GM12878 (cell line): ENCODE measurements at regions not wholly inside any gene's neighbourhood (a gene's known extent, or its start where the extent isn't known, plus 50 kb on each side); places are given as distances from the start of the nearest gene placed in this dataset.
A peak's percentile ranks its signal among the peaks of the same experiment; 100 is the strongest.

Experiments used
- ATAC-seq: fragments of 200-7000 bp; cut with Tn5 transposase; 3 replicates; pipeline ENCODE4 v1.9.1; 2020; ENCODE audit warnings: mild to moderate bottlenecking, moderate library complexity
- BruUV-seq: library from RNA; stranded (reverse); fragments of 400-500 nt; replicated peaks from 2 replicates; lab custom pipeline; 2021; lab: Mats Ljungman, UMichigan
- CTCF ChIA-PET: fragments of 300-600 bp; sonication (Branson Sonifier 250); formaldehyde crosslinking; extraction: SDS; loops from one replicate; lab custom pipeline; 2021; ENCODE audit warnings: inconsistent platforms; lab: Yijun Ruan, JAX
- POLR2A ChIA-PET: fragments of 350-600 bp; formaldehyde crosslinking; extraction: SDS; loops from one replicate; lab custom pipeline; 2021; ENCODE audit warnings: inconsistent platforms; lab: Charles Lee
- RAD21 ChIA-PET: fragments of 300-600 bp; sonication (Branson Sonifier 250); formaldehyde crosslinking; loops from one replicate; lab custom pipeline; 2023; ENCODE audit warnings: antibody characterized with exemption; ENCODE audit not compliant: unreplicated experiment; lab: Charles Lee
- SMC1A ChIA-PET: fragments of 300-600 bp; sonication (Branson Sonifier 250); formaldehyde crosslinking; loops from one replicate; lab custom pipeline; 2023; ENCODE audit not compliant: unreplicated experiment, uncharacterized antibody; lab: Charles Lee
- DNase-seq: peaks from one replicate; pipeline ENCODE4 v3.0.0-alpha.2; 2011; ENCODE audit warnings: low read depth, low spot score
- FAIRE-seq: peaks from 3 replicates; lab custom pipeline; 2011; peaks lifted over from hg19 to GRCh38; lab: Jason Lieb, UNC
- H2AFZ ChIP-seq: 2 replicates; pipeline ENCODE4 v1.6.0; 2011; ENCODE audit warnings: low read depth, low read length, control low read depth; ENCODE audit not compliant: control insufficient read depth
- H3K27ac ChIP-seq: 2 replicates; pipeline ENCODE4 v1.5.1; 2011; ENCODE audit warnings: control low read depth; ENCODE audit not compliant: control insufficient read depth, insufficient read depth
- H3K27me3 ChIP-seq, 2 experiments: replicated peaks in 1 of 2; 2 replicates each; pipeline versions ENCODE4 v1.6.0 to v1.6.1; 2011; ENCODE audit warnings: low read length in 1 of 2; ENCODE audit not compliant: control insufficient read depth in 2 of 2, insufficient read depth in 2 of 2
- H3K36me3 ChIP-seq, 2 experiments: 2 replicates each; pipeline ENCODE4 v1.5.1; 2011; ENCODE audit warnings: low read length in 1 of 2; ENCODE audit not compliant: control insufficient read depth in 2 of 2, insufficient read depth in 2 of 2
- H3K4me1 ChIP-seq: 2 replicates; pipeline ENCODE4 v1.6.1; 2011; ENCODE audit warnings: mild to moderate bottlenecking, low read length, moderate library complexity, mixed read lengths; ENCODE audit not compliant: control insufficient read depth, insufficient read depth
- H3K4me2 ChIP-seq: 2 replicates; pipeline ENCODE4 v1.6.0; 2011; ENCODE audit warnings: control low read depth; ENCODE audit not compliant: control insufficient read depth, insufficient read depth
- H3K4me3 ChIP-seq: fragments of 200-600 bp; sonication (generic); 2 replicates; pipeline ENCODE4 v1.5.1; 2016
- H3K79me2 ChIP-seq: 2 replicates; pipeline ENCODE4 v1.6.0; 2011; ENCODE audit warnings: low read length; ENCODE audit not compliant: control insufficient read depth, insufficient read depth
- H3K9ac ChIP-seq: 2 replicates; pipeline ENCODE4 v1.8.0; 2011; ENCODE audit warnings: low read length, control low read depth, mixed read lengths; ENCODE audit not compliant: control insufficient read depth, insufficient read depth
- H3K9me3 ChIP-seq: replicated peaks from 3 replicates; pipeline ENCODE4 v1.5.1; 2011; ENCODE audit warnings: mild to moderate bottlenecking, low read length; ENCODE audit not compliant: control insufficient read depth, insufficient read depth
- H4K20me1 ChIP-seq: 2 replicates; pipeline ENCODE4 v1.6.0; 2011; ENCODE audit not compliant: control insufficient read depth, insufficient read depth
- ATF7 ChIP-seq: fragments of 450-650 bp; IDR thresholded peaks from 2 replicates; pipeline ENCODE4 v1.6.1; 2016; ENCODE audit warnings: low read depth, mild to moderate bottlenecking
- BHLHE40 ChIP-seq, 2 experiments: fragments of 450-650 bp in 1 of 2; IDR thresholded peaks; 2 replicates each; pipeline ENCODE4 v1.6.1; 2011 to 2017; ENCODE audit warnings: low read depth in 2 of 2, borderline replicate concordance in 1 of 2, improper control_type of control experiment in 1 of 2, low read length in 1 of 2, mild to moderate bottlenecking in 1 of 2
- BMI1 ChIP-seq: fragments of 450-650 bp; IDR thresholded peaks from 2 replicates; pipeline ENCODE4 v1.6.1; 2016; ENCODE audit warnings: mild to moderate bottlenecking, moderate library complexity, borderline replicate concordance
- CHD2 ChIP-seq: IDR thresholded peaks from 2 replicates; pipeline ENCODE4 v1.6.1; 2011; ENCODE audit warnings: low read depth, low read length, improper control_type of control experiment, borderline replicate concordance
- EED ChIP-seq: sonication (generic); IDR thresholded peaks from 2 replicates; pipeline ENCODE4 v1.6.1; 2016; ENCODE audit warnings: antibody characterized with exemption, low read depth
- ETV6 ChIP-seq, 2 experiments: fragments of 450-650 bp in 1 of 2; IDR thresholded peaks in 1 of 2; conservative IDR thresholded peaks in 1 of 2; 2 replicates each; pipeline ENCODE4 v1.6.1; 2014; ENCODE audit warnings: antibody characterized with exemption in 1 of 2, borderline replicate concordance in 1 of 2, low read depth in 1 of 2, mild to moderate bottlenecking in 1 of 2, moderate library complexity in 1 of 2
- KLF5 ChIP-seq: fragments of 450-650 bp; IDR thresholded peaks from 2 replicates; pipeline ENCODE4 v1.6.1; 2014; ENCODE audit warnings: mild to moderate bottlenecking; ENCODE audit not compliant: partially characterized antibody
- NR2C1 ChIP-seq: fragments of 450-650 bp; IDR thresholded peaks from 2 replicates; pipeline ENCODE4 v1.6.1; 2017; ENCODE audit warnings: antibody characterized with exemption, mild to moderate bottlenecking, moderate library complexity
- POU2F2 ChIP-seq: IDR thresholded peaks from 3 replicates; pipeline ENCODE4 v1.6.1; 2011; ENCODE audit warnings: low read depth, mild to moderate bottlenecking, low read length, borderline replicate concordance
- RUNX3 ChIP-seq: IDR thresholded peaks from 2 replicates; pipeline ENCODE4 v1.6.1; 2012; ENCODE audit warnings: low read length, inconsistent platforms
- SMAD1 ChIP-seq: fragments of 450-650 bp; IDR thresholded peaks from 2 replicates; pipeline ENCODE4 v1.6.1; 2018; ENCODE audit warnings: mild to moderate bottlenecking, low read depth; ENCODE audit not compliant: partially characterized antibody
- SPI1 ChIP-seq: IDR thresholded peaks from 2 replicates; pipeline ENCODE4 v1.6.1; 2011; ENCODE audit warnings: low read depth, mild to moderate bottlenecking, low read length, moderate library complexity, borderline replicate concordance; ENCODE audit not compliant: insufficient read depth
- SREBF2 ChIP-seq: IDR thresholded peaks from 2 replicates; pipeline ENCODE4 v1.6.1; 2012; ENCODE audit warnings: mild to moderate bottlenecking, low read length
- SUZ12 ChIP-seq: fragments of 200-600 bp; sonication (generic); IDR thresholded peaks from one replicate; pipeline ENCODE4 v1.6.1; 2018; ENCODE audit warnings: antibody characterized with exemption, mild to moderate bottlenecking; ENCODE audit not compliant: unreplicated experiment
- WGBS: methylation state at CpG from one replicate; pipeline ENCODE4 v1.1.6; 2016; ENCODE audit warnings: low lambda C conversion rate; ENCODE audit not compliant: insufficient replicate concordance, insufficient coverage; ENCODE audit errors: missing lambda C conversion rate; 5-methylcytosine and 5-hydroxymethylcytosine counted together
- in situ Hi-C: fragments of 300-500 bp; cut with MboI; formaldehyde crosslinking; loops from 9 replicates; pipeline ENCODE4 v1.14.3; 2018; ENCODE audit warnings: mixed read lengths
- intact Hi-C: fragments of 100-400 bp; cut with micrococcal nuclease; formaldehyde crosslinking; loops from one replicate; pipeline ENCODE4 v1.14.2; 2022; ENCODE audit not compliant: unreplicated experiment
- TF ChIP-seq, protein P1 (sequence below): IDR thresholded peaks from 2 replicates; pipeline ENCODE4 v1.6.1; 2012; ENCODE audit warnings: low read depth, low read length, improper control_type of control experiment
- TF ChIP-seq, protein P2 (sequence below): IDR thresholded peaks from 2 replicates; pipeline ENCODE4 v1.6.1; 2011; ENCODE audit warnings: low read depth, low read length, improper control_type of control experiment, borderline replicate concordance
- TF ChIP-seq, protein P3 (sequence below): fragments of 450-650 bp; IDR thresholded peaks from 2 replicates; pipeline ENCODE4 v1.6.1; 2014; ENCODE audit warnings: mild to moderate bottlenecking
- TF ChIP-seq, protein P4 (sequence below): fragments of 450-650 bp; IDR thresholded peaks from 2 replicates; pipeline ENCODE4 v1.6.1; 2016; ENCODE audit warnings: mild to moderate bottlenecking

DNA sequence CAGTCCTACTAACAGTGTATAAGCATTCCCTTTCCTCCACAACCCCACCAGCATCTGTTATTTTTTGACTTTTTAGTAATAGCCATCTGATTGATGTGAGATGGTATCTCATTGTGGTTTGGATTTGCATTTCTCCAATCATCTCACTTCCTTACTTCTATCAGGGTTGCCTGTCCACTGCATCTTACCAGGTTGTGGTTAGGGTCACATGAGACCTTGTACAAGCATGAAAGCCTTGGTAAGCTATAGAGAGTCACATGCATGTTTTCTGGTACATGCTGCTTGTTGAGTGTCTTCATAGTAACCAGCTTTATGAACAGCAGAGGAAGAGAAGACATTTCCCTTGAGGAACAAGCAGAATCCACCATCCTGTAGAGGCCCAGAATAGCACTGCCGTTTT, 102.9 kb upstream of the PAX6 start:
- POLR2A ChIA-PET, result no interaction called here
- RAD21 ChIA-PET, result no interaction called here
- FAIRE-seq (no peak), DNase-seq (peak; percentile 34), ATAC-seq (peak; percentile 46; the same call in 1 of the 3 replicates)
- H3K9me3 ChIP-seq, result no peaks in the 10 kb centered on the region
- no TSS peak for BruUV-seq
- H3K4me2 ChIP-seq, result no peak overlapping the region
- TF ChIP-seq SPI1 (peak; percentile 52; the same call in 1 of the 2 replicates), SUZ12 (no peak), BHLHE40 (IDR thresholded peaks at IDR 0.05; ENCODE audit: borderline replicate concordance in 1 of 2, low read depth in 2 of 2, low read length in 1 of 2) (peak; percentile 21 to 46; a peak in 2 of 4 replicates), SMAD1 (no peak), SREBF2 (no peak), ETV6 (conservative IDR thresholded peaks at IDR 0.05 in 1 of 2, IDR thresholded peaks at IDR 0.05 in 1 of 2; ENCODE audit: borderline replicate concordance in 1 of 2, low read depth in 1 of 2) (no peak), EED (no peak), NR2C1 (no peak), KLF5 (no peak), CHD2 (no peak), ATF7 (0 out of 2 replicates have a peak, but pooled peaks have one; percentile 14), RUNX3 (peak; percentile 35; the same call in 1 of the 2 replicates), BMI1 (no peak), POU2F2 (0 out of 3 replicates have a peak, but pooled peaks have one; percentile 15)
- TF ChIP-seq, protein P1, sequence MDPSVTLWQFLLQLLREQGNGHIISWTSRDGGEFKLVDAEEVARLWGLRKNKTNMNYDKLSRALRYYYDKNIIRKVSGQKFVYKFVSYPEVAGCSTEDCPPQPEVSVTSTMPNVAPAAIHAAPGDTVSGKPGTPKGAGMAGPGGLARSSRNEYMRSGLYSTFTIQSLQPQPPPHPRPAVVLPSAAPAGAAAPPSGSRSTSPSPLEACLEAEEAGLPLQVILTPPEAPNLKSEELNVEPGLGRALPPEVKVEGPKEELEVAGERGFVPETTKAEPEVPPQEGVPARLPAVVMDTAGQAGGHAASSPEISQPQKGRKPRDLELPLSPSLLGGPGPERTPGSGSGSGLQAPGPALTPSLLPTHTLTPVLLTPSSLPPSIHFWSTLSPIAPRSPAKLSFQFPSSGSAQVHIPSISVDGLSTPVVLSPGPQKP, result no peak
- TF ChIP-seq, protein P2, sequence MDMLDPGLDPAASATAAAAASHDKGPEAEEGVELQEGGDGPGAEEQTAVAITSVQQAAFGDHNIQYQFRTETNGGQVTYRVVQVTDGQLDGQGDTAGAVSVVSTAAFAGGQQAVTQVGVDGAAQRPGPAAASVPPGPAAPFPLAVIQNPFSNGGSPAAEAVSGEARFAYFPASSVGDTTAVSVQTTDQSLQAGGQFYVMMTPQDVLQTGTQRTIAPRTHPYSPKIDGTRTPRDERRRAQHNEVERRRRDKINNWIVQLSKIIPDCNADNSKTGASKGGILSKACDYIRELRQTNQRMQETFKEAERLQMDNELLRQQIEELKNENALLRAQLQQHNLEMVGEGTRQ, result no peak; the same call in 1 of the 2 replicates
- TF ChIP-seq, protein P3, sequence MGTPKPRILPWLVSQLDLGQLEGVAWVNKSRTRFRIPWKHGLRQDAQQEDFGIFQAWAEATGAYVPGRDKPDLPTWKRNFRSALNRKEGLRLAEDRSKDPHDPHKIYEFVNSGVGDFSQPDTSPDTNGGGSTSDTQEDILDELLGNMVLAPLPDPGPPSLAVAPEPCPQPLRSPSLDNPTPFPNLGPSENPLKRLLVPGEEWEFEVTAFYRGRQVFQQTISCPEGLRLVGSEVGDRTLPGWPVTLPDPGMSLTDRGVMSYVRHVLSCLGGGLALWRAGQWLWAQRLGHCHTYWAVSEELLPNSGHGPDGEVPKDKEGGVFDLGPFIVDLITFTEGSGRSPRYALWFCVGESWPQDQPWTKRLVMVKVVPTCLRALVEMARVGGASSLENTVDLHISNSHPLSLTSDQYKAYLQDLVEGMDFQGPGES, result no peak
- TF ChIP-seq, protein P4, sequence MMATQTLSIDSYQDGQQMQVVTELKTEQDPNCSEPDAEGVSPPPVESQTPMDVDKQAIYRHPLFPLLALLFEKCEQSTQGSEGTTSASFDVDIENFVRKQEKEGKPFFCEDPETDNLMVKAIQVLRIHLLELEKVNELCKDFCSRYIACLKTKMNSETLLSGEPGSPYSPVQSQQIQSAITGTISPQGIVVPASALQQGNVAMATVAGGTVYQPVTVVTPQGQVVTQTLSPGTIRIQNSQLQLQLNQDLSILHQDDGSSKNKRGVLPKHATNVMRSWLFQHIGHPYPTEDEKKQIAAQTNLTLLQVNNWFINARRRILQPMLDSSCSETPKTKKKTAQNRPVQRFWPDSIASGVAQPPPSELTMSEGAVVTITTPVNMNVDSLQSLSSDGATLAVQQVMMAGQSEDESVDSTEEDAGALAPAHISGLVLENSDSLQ, result 0 out of 2 replicates have a peak, but pooled peaks have one; percentile 33
- WGBS, result 30% methylated on average over 1 of the region's 1 CpG
- H2AFZ ChIP-seq, result no peak overlapping the region
- H3K4me3 ChIP-seq, result no peak overlapping the region
- CTCF ChIA-PET, result interaction anchor here (1.8 kb wide), 1 partner anchor 44 kb away, joined by 6 read pairs; no protein-coding TSS in a partner anchor
- H3K9ac ChIP-seq, result no peak overlapping the region
- H3K4me1 ChIP-seq, result no peaks in the 10 kb centered on the region
- no peak overlapping the region for H3K27ac ChIP-seq
- H3K79me2 ChIP-seq, result no peaks in the 10 kb centered on the region
- H4K20me1 ChIP-seq, result no peaks in the 10 kb centered on the region
- in situ Hi-C loops, result no loop called here
- no peaks in the 10 kb centered on the region for H3K27me3 ChIP-seq
- intact Hi-C loops, result no loop called here
- SMC1A ChIA-PET, result no interaction called here
- no peaks in the 10 kb centered on the region for H3K36me3 ChIP-seq
